ENCODE measurements at regions not wholly inside any gene's neighbourhood (a gene's known extent, or its start where the extent isn't known, plus 50 kb on each side); places are given as distances from the start of the nearest gene placed in this dataset.

DNA sequence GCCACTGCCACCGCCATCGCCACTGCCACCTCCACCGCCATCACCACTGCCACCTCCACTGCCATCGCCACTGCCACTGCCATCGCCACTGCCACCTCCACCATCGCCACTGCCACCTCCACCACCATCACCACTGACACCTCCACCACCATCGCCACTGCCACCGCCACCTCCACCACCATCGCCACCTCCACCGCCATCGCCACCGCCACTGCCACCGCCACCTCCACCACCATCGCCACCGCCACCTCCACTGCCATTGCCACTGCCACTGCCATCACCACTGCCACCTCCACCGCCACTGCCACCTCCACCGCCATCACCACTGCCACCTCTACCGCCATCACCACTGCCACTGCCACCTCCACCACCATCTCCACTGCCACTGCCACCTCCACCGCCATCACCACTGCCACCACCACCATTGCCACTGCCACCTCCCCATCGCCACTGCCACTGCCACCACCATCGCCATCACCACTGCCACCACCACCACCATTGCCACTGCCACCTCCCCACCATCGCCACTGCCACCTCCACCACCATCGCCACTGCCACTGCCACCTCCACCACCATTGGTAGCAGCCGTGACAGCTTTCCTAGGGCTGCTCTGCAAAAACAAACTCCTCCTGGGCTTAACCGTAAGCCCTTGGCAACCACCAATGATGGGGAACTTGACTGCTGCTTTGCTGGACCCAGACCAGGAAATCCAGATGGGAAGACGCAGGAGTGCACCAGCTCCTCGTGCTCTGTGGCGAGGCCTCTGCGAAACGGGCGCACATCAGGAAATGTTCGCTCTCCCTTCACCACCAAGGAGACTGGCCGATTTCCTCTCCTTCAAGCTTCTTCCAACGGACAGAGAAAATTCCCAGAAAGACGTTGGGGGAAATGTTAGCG is 147.2 kb downstream of the RBFOX3 start:
- DNase-seq (no peak), ATAC-seq (no peak)
- H3K9me3 ChIP-seq: no peaks in the 10 kb centered on the region
- H3K27ac ChIP-seq: no peak overlapping the region
- no peaks in the 10 kb centered on the region for H3K36me3 ChIP-seq
- no peak overlapping the region for H3K4me3 ChIP-seq
- TF ChIP-seq, protein P1, sequence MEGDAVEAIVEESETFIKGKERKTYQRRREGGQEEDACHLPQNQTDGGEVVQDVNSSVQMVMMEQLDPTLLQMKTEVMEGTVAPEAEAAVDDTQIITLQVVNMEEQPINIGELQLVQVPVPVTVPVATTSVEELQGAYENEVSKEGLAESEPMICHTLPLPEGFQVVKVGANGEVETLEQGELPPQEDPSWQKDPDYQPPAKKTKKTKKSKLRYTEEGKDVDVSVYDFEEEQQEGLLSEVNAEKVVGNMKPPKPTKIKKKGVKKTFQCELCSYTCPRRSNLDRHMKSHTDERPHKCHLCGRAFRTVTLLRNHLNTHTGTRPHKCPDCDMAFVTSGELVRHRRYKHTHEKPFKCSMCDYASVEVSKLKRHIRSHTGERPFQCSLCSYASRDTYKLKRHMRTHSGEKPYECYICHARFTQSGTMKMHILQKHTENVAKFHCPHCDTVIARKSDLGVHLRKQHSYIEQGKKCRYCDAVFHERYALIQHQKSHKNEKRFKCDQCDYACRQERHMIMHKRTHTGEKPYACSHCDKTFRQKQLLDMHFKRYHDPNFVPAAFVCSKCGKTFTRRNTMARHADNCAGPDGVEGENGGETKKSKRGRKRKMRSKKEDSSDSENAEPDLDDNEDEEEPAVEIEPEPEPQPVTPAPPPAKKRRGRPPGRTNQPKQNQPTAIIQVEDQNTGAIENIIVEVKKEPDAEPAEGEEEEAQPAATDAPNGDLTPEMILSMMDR (IDR thresholded peaks at IDR 0.05): no peak
- no peak for TF ChIP-seq POLR2A (IDR thresholded peaks at IDR 0.05)
- intact Hi-C loops (cut with DNase I): no loop called here
- 81% methylated on average over 35 of the region's 36 CpGs for WGBS (ENCODE audit: insufficient coverage, low coverage, low lambda C conversion rate, missing lambda C conversion rate)
- H3K27me3 ChIP-seq: no peaks in the 10 kb centered on the region
- no peaks in the 10 kb centered on the region for H3K4me1 ChIP-seq

DNA sequence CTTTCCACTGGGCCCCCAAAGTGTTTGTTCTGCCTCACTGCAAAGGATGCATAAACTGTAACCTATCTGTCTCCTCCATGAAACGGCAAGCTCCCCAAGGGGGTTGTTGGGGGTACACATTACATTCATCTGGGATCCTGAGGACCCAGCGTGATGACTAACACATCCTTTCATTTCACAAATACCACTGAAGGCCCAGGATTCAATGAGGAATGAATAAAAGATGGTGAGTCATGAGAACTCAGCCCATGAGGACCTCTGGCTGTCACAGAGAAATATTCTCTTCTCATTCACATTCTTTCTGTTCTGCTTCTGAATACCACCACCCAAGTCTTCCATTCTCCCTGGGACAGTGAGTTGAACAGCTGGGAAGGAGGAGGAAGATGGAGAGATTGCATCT is 149.8 kb downstream of the RBFOX3 start:
- TF ChIP-seq, protein P1 (IDR thresholded peaks at IDR 0.05): no peak
- TF ChIP-seq POLR2A (IDR thresholded peaks at IDR 0.05): no peak
- intact Hi-C loops (cut with DNase I): no loop called here
- WGBS (ENCODE audit: insufficient coverage, low coverage, low lambda C conversion rate, missing lambda C conversion rate): 25% methylated on average over 2 of the region's 2 CpGs

DNA sequence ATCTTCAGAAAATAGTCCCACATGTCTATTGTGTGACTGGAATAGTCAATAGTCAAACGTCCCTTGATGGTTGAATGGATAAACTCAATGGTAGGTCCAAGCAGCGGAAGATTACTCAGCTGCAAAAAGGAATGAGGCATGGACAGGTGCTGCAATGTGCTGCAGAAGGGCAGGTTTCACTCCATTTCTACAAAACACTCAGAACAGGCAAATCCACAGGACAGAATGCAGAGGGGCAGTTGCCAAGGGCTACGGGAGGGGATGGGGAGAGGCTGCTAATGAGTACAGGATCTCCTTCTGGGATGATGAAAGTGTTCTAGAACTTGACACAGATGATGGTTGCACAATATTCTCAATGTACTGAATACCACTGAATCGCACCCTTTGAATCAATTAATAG is 151.0 kb downstream of the RBFOX3 start:
- DNase-seq: no peak
- Histone ChIP-seq H3K27ac (no peak overlapping the region), H3K27me3 (no peaks in the 10 kb centered on the region), H3K4me1 (no peaks in the 10 kb centered on the region), H3K9me3 (no peaks in the 10 kb centered on the region), H3K4me3 (no peak overlapping the region), H3K36me3 (no peaks in the 10 kb centered on the region)
- TF ChIP-seq POLR2A (IDR thresholded peaks at IDR 0.05): no peak
- TF ChIP-seq, protein P1 (IDR thresholded peaks at IDR 0.05): no peak
- no peak for ATAC-seq
- WGBS (ENCODE audit: insufficient coverage, low coverage, low lambda C conversion rate, missing lambda C conversion rate): 60% methylated on average over 4 of the region's 4 CpGs
- intact Hi-C loops (cut with DNase I): no loop called here

More for the DNA sequence above, 149.8 kb downstream of the RBFOX3 start:
- Histone ChIP-seq H3K4me1 (no peaks in the 10 kb centered on the region), H3K27me3 (no peaks in the 10 kb centered on the region), H3K36me3 (no peaks in the 10 kb centered on the region), H3K27ac (no peak overlapping the region), H3K4me3 (no peak overlapping the region), H3K9me3 (no peaks in the 10 kb centered on the region)
- DNase-seq (no peak), ATAC-seq (no peak)

DNA sequence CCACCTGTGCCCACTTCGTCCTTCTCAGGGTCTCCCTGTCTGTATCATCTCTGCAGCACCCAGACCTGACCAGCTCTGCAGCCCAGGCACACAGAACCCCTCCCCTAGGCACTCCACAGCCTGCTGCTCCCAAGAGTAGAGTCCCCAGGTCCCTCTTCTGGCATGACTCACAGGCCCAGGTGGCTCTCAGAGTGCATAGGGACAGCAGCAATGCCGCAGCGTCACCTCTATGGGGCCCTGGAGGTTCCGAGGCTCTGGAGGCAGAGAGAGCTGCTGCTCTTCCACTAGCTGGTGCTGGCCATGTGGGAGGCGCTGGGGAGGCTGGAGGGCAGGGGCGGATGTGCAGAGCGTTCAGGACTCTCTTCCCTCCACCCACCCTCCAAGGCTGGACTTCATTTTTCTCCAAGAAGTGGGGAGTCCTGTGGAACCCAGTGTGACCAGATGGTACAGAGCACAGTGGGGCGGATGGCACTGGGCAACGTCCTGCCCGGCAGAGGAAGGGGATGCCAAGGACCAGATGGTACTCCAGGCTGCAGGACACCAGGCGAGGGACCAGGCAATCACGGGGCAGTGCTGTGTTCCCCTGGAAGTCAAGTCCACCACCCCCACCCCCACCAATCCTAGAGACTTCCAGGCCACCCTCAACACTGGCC is 151.7 kb downstream of the RBFOX3 start:
- H3K9me3 ChIP-seq: no peaks in the 10 kb centered on the region
- no peak overlapping the region for H3K27ac ChIP-seq
- ATAC-seq: no peak
- DNase-seq: no peak
- H3K4me1 ChIP-seq: no peaks in the 10 kb centered on the region
- TF ChIP-seq, protein P1 (IDR thresholded peaks at IDR 0.05): no peak
- no peak for TF ChIP-seq POLR2A (IDR thresholded peaks at IDR 0.05)
- 34% methylated on average over 2 of the region's 12 CpGs for WGBS (ENCODE audit: insufficient coverage, low coverage, low lambda C conversion rate, missing lambda C conversion rate)
- intact Hi-C loops (cut with DNase I): no loop called here
- no peaks in the 10 kb centered on the region for H3K27me3 ChIP-seq
- H3K36me3 ChIP-seq: no peaks in the 10 kb centered on the region
- H3K4me3 ChIP-seq: no peak overlapping the region
